A549 (cell line): ENCODE measurements at regions not wholly inside any gene's neighbourhood (a gene's known extent, or its start where the extent isn't known, plus 50 kb on each side); places are given as distances from the start of the nearest gene placed in this dataset.

Source experiments
- ATAC-seq, 2 experiments: fragments of 200-7000 bp in 1 of 2; fragments of >200 bp in 1 of 2; cut with Nextera tagmentation in 1 of 2; cut with Tn5 transposase in 1 of 2; 3 replicates each; pipeline versions ENCODE4 v1.8.0 to v1.9.1; 2018 to 2020; ENCODE audit warnings: mild to moderate bottlenecking in 1 of 2, moderate library complexity in 1 of 2
- CTCF ChIA-PET: fragments of 300-600 bp; sonication (Branson Sonifier 250); formaldehyde crosslinking; extraction: SDS; loops from one replicate; lab custom pipeline; 2021; ENCODE audit warnings: antibody characterized with exemption, inconsistent platforms; lab: Yijun Ruan, JAX
- POLR2A ChIA-PET: fragments of 350-600 bp; formaldehyde crosslinking; extraction: SDS; loops from one replicate; lab custom pipeline; 2021; ENCODE audit warnings: antibody characterized with exemption, inconsistent platforms; lab: Yijun Ruan, JAX
- DNase-seq, 2 experiments: peaks; one replicate each; pipeline versions ENCODE4 v3.0.0 to v3.0.0-alpha.2; 2011 to 2016; ENCODE audit warnings: low read depth in 1 of 2, low spot score in 1 of 2
- FAIRE-seq: peaks from 2 replicates; lab custom pipeline; 2011; peaks lifted over from hg19 to GRCh38; lab: Jason Lieb, UNC
- H3K27ac ChIP-seq, 2 experiments: fragments of >200 bp; sonication (Bioruptor Twin); formaldehyde crosslinking; 3 replicates each; pipeline ENCODE4 v1.5.1; 2016 to 2017
- H3K4me1 ChIP-seq: fragments of >200 bp; sonication (Bioruptor Twin); formaldehyde crosslinking; 3 replicates; pipeline ENCODE4 v1.6.1; 2016
- H3K4me2 ChIP-seq: fragments of >200 bp; sonication (Bioruptor Twin); formaldehyde crosslinking; 3 replicates; pipeline ENCODE4 v1.6.1; 2016
- H3K4me3 ChIP-seq: fragments of >200 bp; sonication (Bioruptor Twin); formaldehyde crosslinking; 3 replicates; pipeline ENCODE4 v1.5.1; 2016
- H3K9me3 ChIP-seq: fragments of >200 bp; sonication (Bioruptor Twin); formaldehyde crosslinking; 3 replicates; pipeline ENCODE4 v1.6.1; 2016
- CEBPB ChIP-seq, 2 experiments: fragments of >200 bp in 1 of 2; sonication (Bioruptor Twin) in 1 of 2; formaldehyde crosslinking in 1 of 2; IDR thresholded peaks; 2 replicates each; pipeline ENCODE4 v1.6.1; 2012 to 2016
- CHD2 ChIP-seq: fragments of 150-350 bp; IDR thresholded peaks from 2 replicates; pipeline ENCODE4 v1.6.1; 2014; ENCODE audit warnings: low read length; ENCODE audit not compliant: partially characterized antibody
- EHF ChIP-seq: fragments of 250-450 bp; sonication (Bioruptor Pico); IDR thresholded peaks from 2 replicates; pipeline ENCODE4 v1.5.0; 2020; ENCODE audit warnings: mild to moderate bottlenecking
- FOSB ChIP-seq: fragments of 250-450 bp; sonication (Bioruptor Pico); IDR thresholded peaks from 2 replicates; pipeline ENCODE4 v1.5.0; 2020; ENCODE audit warnings: mild to moderate bottlenecking, moderate library complexity
- FOSL2 ChIP-seq, 2 experiments: fragments of 450-650 bp in 1 of 2; fragments of >200 bp in 1 of 2; sonication (Bioruptor Twin) in 1 of 2; formaldehyde crosslinking; IDR thresholded peaks; 2 replicates each; pipeline versions ENCODE4 v1.5.0 to v1.6.1; 2016 to 2020; ENCODE audit warnings: mild to moderate bottlenecking in 1 of 2, moderate library complexity in 1 of 2
- FOXS1 ChIP-seq: fragments of 250-450 bp; sonication (Bioruptor Pico); IDR thresholded peaks from 2 replicates; pipeline ENCODE4 v1.5.0; 2020; ENCODE audit warnings: mild to moderate bottlenecking, moderate library complexity
- GATA3 ChIP-seq: IDR thresholded peaks from 2 replicates; pipeline ENCODE4 v1.6.1; 2012; ENCODE audit warnings: borderline replicate concordance
- HDAC2 ChIP-seq: fragments of 200-600 bp; sonication (generic); IDR thresholded peaks from 2 replicates; pipeline ENCODE4 v1.6.1; 2016
- HEYL ChIP-seq: fragments of 250-450 bp; sonication (Bioruptor Pico); IDR thresholded peaks from 2 replicates; pipeline ENCODE4 v1.8.0; 2021; ENCODE audit warnings: mild to moderate bottlenecking, moderate library complexity
- HOXB13 ChIP-seq: fragments of 250-450 bp; sonication (Bioruptor Pico); IDR thresholded peaks from 2 replicates; pipeline ENCODE4 v1.5.0; 2020; ENCODE audit warnings: low read depth, mild to moderate bottlenecking, moderate library complexity
- JUN ChIP-seq, 2 experiments: fragments of >200 bp; sonication (Bioruptor Twin); formaldehyde crosslinking; IDR thresholded peaks; 2 replicates in 1 of 2; 3 replicates in 1 of 2; pipeline ENCODE4 v1.6.1; 2016 to 2017
- KDM1A ChIP-seq: fragments of 200-600 bp; sonication (generic); IDR thresholded peaks from 2 replicates; pipeline ENCODE4 v1.6.1; 2016; ENCODE audit warnings: low read depth, mild to moderate bottlenecking
- MAZ ChIP-seq: fragments of 150-350 bp; IDR thresholded peaks from 2 replicates; pipeline ENCODE4 v1.6.1; 2014; ENCODE audit warnings: antibody characterized with exemption, low read depth, low read length, borderline replicate concordance
- NPAS2 ChIP-seq: fragments of 250-450 bp; sonication (Bioruptor Pico); IDR thresholded peaks from 2 replicates; pipeline ENCODE4 v1.8.0; 2022; ENCODE audit warnings: mild to moderate bottlenecking, moderate library complexity, borderline replicate concordance
- PHF8 ChIP-seq: fragments of 200-600 bp; sonication (generic); IDR thresholded peaks from 2 replicates; pipeline ENCODE4 v1.6.1; 2016; ENCODE audit warnings: low read depth, mild to moderate bottlenecking, antibody characterized with exemption, moderate library complexity, borderline replicate concordance
- POLR2A ChIP-seq: IDR thresholded peaks from 2 replicates; pipeline ENCODE4 v1.6.1; 2012; ENCODE audit warnings: mild to moderate bottlenecking, low read length
- SMC3 ChIP-seq: fragments of >200 bp; sonication (Bioruptor Twin); formaldehyde crosslinking; IDR thresholded peaks from 3 replicates; pipeline ENCODE4 v1.6.1; 2018; ENCODE audit warnings: inconsistent platforms
- ZFP36 ChIP-seq: fragments of 450-650 bp; IDR thresholded peaks from 2 replicates; pipeline ENCODE4 v1.6.1; 2014; ENCODE audit warnings: borderline replicate concordance; ENCODE audit not compliant: partially characterized antibody
- WGBS: methylation state at CpG from one replicate; pipeline ENCODE4 v1.1.6; 2017; ENCODE audit errors: missing lambda C conversion rate; 5-methylcytosine and 5-hydroxymethylcytosine counted together
- TF ChIP-seq, protein P1 (sequence below): fragments of 200-600 bp; sonication (generic); IDR thresholded peaks from 2 replicates; pipeline ENCODE4 v1.6.1; 2016; ENCODE audit warnings: antibody characterized with exemption, mild to moderate bottlenecking, moderate library complexity

DNA sequence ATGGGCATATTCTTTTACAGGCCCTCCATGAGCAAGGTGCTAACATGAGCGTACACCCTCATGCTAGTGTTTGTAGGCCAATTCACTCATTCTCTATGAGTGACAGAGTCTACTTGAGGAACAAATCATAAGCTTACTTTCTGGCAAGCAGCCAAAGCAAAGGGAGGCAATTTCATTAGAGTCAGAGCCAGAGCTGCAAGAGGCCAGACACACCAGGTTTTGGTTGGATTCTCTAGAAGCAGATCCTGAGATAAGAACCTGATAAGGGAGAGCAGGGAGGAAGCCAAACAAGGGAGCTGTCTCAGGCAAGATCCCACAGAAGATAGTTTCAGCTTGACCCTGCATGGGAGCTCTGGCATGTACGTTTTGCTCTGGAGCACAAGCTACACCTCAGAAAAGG is 214.1 kb upstream of the CTNNB1 start:
- Histone ChIP-seq H3K9me3 (no peaks in the 10 kb centered on the region), H3K27ac (no peak overlapping the region), H3K4me3 (no peak overlapping the region), H3K4me2 (no peak overlapping the region), H3K4me1 (no peaks in the 10 kb centered on the region)
- no peak for ATAC-seq
- 69% methylated on average over 2 of the region's 2 CpGs for WGBS
- ChIA-PET POLR2A (no interaction called here), CTCF (no interaction called here)
- no peak for DNase-seq
- TF ChIP-seq CHD2: no peak
- TF ChIP-seq HDAC2: no peak
- TF ChIP-seq ZFP36: no peak
- TF ChIP-seq JUN (IDR thresholded peaks at IDR 0.05): no peak
- no peak for TF ChIP-seq EHF (CRISPR knock-in tag)
- TF ChIP-seq, protein P1, sequence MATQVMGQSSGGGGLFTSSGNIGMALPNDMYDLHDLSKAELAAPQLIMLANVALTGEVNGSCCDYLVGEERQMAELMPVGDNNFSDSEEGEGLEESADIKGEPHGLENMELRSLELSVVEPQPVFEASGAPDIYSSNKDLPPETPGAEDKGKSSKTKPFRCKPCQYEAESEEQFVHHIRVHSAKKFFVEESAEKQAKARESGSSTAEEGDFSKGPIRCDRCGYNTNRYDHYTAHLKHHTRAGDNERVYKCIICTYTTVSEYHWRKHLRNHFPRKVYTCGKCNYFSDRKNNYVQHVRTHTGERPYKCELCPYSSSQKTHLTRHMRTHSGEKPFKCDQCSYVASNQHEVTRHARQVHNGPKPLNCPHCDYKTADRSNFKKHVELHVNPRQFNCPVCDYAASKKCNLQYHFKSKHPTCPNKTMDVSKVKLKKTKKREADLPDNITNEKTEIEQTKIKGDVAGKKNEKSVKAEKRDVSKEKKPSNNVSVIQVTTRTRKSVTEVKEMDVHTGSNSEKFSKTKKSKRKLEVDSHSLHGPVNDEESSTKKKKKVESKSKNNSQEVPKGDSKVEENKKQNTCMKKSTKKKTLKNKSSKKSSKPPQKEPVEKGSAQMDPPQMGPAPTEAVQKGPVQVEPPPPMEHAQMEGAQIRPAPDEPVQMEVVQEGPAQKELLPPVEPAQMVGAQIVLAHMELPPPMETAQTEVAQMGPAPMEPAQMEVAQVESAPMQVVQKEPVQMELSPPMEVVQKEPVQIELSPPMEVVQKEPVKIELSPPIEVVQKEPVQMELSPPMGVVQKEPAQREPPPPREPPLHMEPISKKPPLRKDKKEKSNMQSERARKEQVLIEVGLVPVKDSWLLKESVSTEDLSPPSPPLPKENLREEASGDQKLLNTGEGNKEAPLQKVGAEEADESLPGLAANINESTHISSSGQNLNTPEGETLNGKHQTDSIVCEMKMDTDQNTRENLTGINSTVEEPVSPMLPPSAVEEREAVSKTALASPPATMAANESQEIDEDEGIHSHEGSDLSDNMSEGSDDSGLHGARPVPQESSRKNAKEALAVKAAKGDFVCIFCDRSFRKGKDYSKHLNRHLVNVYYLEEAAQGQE: no peak
- no peak for TF ChIP-seq POLR2A
- no peak for TF ChIP-seq KDM1A
- no peak for TF ChIP-seq HOXB13
- no peak for TF ChIP-seq GATA3
- no peak for TF ChIP-seq NPAS2
- no peak for TF ChIP-seq CEBPB (IDR thresholded peaks at IDR 0.05)
- no peak for TF ChIP-seq MAZ
- TF ChIP-seq FOXS1 (CRISPR knock-in tag): no peak
- TF ChIP-seq SMC3: no peak
- no peak for TF ChIP-seq FOSL2 (IDR thresholded peaks at IDR 0.05)
- no peak for TF ChIP-seq FOSL2 (CRISPR knock-in tag; IDR thresholded peaks at IDR 0.05)
- no peak for TF ChIP-seq HEYL (CRISPR knock-in tag)
- FAIRE-seq: no peak

- FAIRE-seq (no peak), DNase-seq (no peak), ATAC-seq (no peak)
- TF ChIP-seq JUN (IDR thresholded peaks at IDR 0.05): no peak
- TF ChIP-seq PHF8: no peak
- Histone ChIP-seq H3K4me3 (no peak overlapping the region), H3K27ac (no peak overlapping the region), H3K9me3 (no peaks in the 10 kb centered on the region), H3K4me2 (no peak overlapping the region), H3K4me1 (no peaks in the 10 kb centered on the region)
- WGBS: 85% methylated on average over 1 of the region's 1 CpG
- ChIA-PET CTCF (no interaction called here), POLR2A (no interaction called here)
These were observed 210.8 kb upstream of the CTNNB1 start for GRCh38 chr3:40988468-40988867.

DNA sequence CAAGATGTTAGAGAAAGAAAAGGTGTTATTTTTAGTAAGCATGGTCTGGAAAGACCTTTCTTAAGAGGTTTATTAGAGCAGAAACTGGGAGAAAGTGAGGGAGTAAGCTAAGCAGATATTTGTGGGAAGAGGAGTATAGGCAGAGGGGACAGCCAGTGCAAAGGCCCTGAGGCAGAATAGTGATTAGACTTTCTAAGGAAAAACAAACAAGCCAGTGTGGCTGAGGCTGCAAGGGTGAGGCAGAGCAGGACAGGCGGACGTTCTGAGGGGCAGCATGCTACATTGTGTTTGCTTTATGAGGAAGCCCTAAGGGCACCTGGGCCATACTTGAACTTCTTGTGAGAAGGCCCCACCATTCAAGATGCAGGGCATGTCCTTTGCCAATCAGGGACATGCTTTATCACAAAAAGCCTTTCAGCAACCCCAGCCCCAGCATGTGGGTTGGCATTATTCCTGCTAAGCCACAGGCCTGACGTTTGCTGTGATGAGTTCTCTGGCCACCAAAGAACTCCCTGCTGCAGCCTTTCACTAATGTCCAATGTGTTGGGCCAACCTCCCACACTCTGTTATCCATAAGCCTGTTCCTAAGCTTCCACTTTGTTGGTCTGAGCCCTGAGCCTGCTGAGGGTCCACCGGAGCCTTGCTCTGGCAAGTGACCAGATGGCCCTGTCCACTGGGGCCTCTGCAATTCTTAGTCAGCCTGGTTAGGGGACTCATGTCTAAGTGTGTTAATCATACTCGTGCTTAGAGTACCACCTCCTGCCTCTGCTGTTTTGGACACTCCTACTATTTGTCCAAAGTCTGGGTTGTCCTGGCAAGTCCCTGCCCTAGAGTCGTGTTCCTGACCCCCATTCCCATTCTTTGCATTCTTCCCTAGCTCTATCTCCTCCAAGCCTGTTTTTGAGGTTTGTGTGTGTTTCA is 209.9 kb upstream of the CTNNB1 start:
- 40% methylated on average over 6 of the region's 6 CpGs for WGBS
- Histone ChIP-seq H3K4me2 (no peak overlapping the region), H3K4me1 (no peaks in the 10 kb centered on the region), H3K9me3 (no peaks in the 10 kb centered on the region), H3K27ac (no peak overlapping the region), H3K4me3 (no peak overlapping the region)
- ChIA-PET POLR2A (no interaction called here), CTCF (no interaction called here)
- DNase-seq (no peak), ATAC-seq (no peak), FAIRE-seq (no peak)
- TF ChIP-seq FOSB (CRISPR knock-in tag): no peak
- TF ChIP-seq POLR2A: no peak
